Kidney epithelial cell (primary cell): ENCODE measurements at regions not wholly inside any gene's neighbourhood (a gene's known extent, or its start where the extent isn't known, plus 50 kb on each side); places are given as distances from the start of the nearest gene placed in this dataset.
A peak's percentile ranks its signal among the peaks of the same experiment; 100 is the strongest.

Experiments
- DNase-seq: peaks from one replicate; pipeline ENCODE4 v3.0.0-alpha.2; 2010; ENCODE audit warnings: low read depth
- H3K27me3 ChIP-seq: 2 replicates; pipeline ENCODE4 v1.6.0; 2011; ENCODE audit warnings: low read length; ENCODE audit not compliant: control insufficient read depth, insufficient read depth
- H3K36me3 ChIP-seq: 2 replicates; pipeline ENCODE4 v1.5.1; 2011; ENCODE audit warnings: low read length; ENCODE audit not compliant: control insufficient read depth, insufficient read depth
- H3K4me3 ChIP-seq: 2 replicates; pipeline ENCODE4 v1.5.1; 2011; ENCODE audit warnings: low read depth, mild to moderate bottlenecking, control low read depth, low read length
- CTCF ChIP-seq: IDR thresholded peaks from 2 replicates; pipeline ENCODE4 v1.5.1; 2011; ENCODE audit warnings: mild to moderate bottlenecking, moderate library complexity, low read length, control low read depth, inconsistent platforms; ENCODE audit not compliant: insufficient read depth, poor library complexity, severe bottlenecking

GRCh38 chr2:39517622-39518021 is 80.5 kb upstream of the MAP4K3 start:
- no peak for TF ChIP-seq CTCF
- H3K36me3 ChIP-seq: no peaks in the 10 kb centered on the region
- no peak for DNase-seq
- H3K27me3 ChIP-seq: no peaks in the 10 kb centered on the region
- H3K4me3 ChIP-seq: no peak overlapping the region

- DNase-seq: no peak
- no peak overlapping the region for H3K4me3 ChIP-seq
- TF ChIP-seq CTCF: no peak
- no peaks in the 10 kb centered on the region for H3K27me3 ChIP-seq
- no peaks in the 10 kb centered on the region for H3K36me3 ChIP-seq
Measured at GRCh38 chr2:39519886-39520285, 82.8 kb upstream of the MAP4K3 start.

DNA sequence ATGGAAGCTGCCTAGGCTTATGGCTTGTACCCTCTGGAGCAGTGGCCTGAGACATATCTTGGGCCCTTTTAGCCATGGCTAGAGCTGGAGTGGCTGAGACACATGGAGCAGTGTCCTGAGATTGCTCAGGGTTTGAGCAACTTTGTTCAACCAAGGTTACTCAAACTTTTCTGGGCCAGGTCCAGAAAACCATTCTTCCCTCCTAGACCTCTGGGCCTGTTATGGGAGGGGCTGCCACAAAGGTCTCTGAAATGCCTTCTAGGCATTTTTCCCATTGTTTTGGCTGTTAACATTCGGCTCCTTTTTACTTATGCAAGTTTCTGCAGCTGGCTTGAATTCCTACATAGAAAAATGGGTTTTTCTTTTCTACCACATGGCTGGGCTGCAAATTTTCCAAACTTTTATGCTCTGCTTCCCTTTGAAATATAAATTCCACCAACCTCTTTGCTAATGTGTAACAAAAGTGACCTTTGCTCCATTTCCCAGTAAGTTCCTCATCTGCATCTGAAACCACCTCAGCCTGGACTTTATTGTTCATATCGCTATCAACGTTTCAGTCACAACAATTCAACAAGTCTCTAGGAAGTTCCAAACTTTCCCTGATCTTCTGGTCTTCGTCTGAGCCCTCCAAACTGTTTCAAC is 84.9 kb upstream of the MAP4K3 start:
- Histone ChIP-seq H3K4me3 (no peak overlapping the region), H3K36me3 (no peaks in the 10 kb centered on the region), H3K27me3 (no peaks in the 10 kb centered on the region)
- no peak for DNase-seq
- no peak for TF ChIP-seq CTCF

GRCh38 chr2:39522518-39522877 is 85.4 kb upstream of the MAP4K3 start:
- Histone ChIP-seq H3K36me3 (no peaks in the 10 kb centered on the region), H3K27me3 (no peaks in the 10 kb centered on the region), H3K4me3 (no peak overlapping the region)
- no peak for DNase-seq
- no peak for TF ChIP-seq CTCF

- Histone ChIP-seq H3K36me3 (no peaks in the 10 kb centered on the region), H3K4me3 (no peak overlapping the region), H3K27me3 (no peaks in the 10 kb centered on the region)
- TF ChIP-seq CTCF: no peak
- DNase-seq: peak; percentile 81
Measured at GRCh38 chr2:39523308-39524044, 86.4 kb upstream of the MAP4K3 start.

DNA sequence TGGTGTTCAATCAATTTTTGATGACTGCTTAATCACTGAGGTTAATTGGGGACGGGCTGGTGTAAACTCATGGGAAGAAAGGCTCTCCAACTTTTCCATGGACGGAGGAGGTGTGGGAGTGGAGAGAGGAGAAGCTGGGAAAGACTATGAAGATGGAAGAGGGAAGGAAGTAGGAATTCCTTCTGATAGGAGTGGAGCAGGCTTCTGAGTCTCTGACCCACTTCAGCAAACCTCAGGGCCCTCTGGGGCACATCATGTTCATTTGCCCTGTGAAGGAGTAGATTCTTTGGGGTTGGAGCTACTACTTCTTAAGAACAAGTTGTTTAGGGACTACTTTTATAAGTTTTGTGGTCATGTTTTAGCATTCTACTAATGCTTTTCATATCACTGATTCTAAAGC is 87.0 kb upstream of the MAP4K3 start:
- no peak for TF ChIP-seq CTCF
- no peak for DNase-seq
- Histone ChIP-seq H3K27me3 (no peaks in the 10 kb centered on the region), H3K36me3 (no peaks in the 10 kb centered on the region), H3K4me3 (no peak overlapping the region)
